NCI-H748 (cell line): ENCODE measurements at regions not wholly inside any gene's neighbourhood (a gene's known extent, or its start where the extent isn't known, plus 50 kb on each side); places are given as distances from the start of the nearest gene placed in this dataset.
A peak's percentile ranks its signal among the peaks of the same experiment; 100 is the strongest.

ENCODE experiments used
- DNase-seq: peaks from one replicate; lab custom pipeline; 2025; ENCODE audit not compliant: unreplicated experiment; lab: John Stamatoyannopoulos, UW

- DNase-seq: peak; percentile 43
Measured at GRCh38 chr2:14297340-14297739, 335.2 kb upstream of the LRATD1 start.

- DNase-seq: no peak
Measured at GRCh38 chr2:14297906-14298305, 334.6 kb upstream of the LRATD1 start.

GRCh38 chr2:14301331-14301730 lies 331.2 kb upstream of the LRATD1 start:
- no peak for DNase-seq

GRCh38 chr2:14303366-14304115 lies 329.0 kb upstream of the LRATD1 start:
- no peak for DNase-seq

GRCh38 chr2:14304326-14304725 lies 328.2 kb upstream of the LRATD1 start:
- DNase-seq: no peak

- DNase-seq: no peak
Measured at GRCh38 chr2:14306268-14306861, 326.2 kb upstream of the LRATD1 start.

GRCh38 chr2:14313341-14313740 lies 319.2 kb upstream of the LRATD1 start:
- no peak for DNase-seq

- DNase-seq: no peak
Measured at GRCh38 chr2:14316594-14316993, 315.9 kb upstream of the LRATD1 start.

GRCh38 chr2:14321357-14321756 lies 311.2 kb upstream of the LRATD1 start:
- no peak for DNase-seq

- no peak for DNase-seq
Measured at GRCh38 chr2:14322306-14322705, 310.2 kb upstream of the LRATD1 start.

- DNase-seq: no peak
Measured at GRCh38 chr2:14324308-14324707, 308.2 kb upstream of the LRATD1 start.

GRCh38 chr2:14330884-14331283 lies 301.6 kb upstream of the LRATD1 start:
- no peak for DNase-seq

- no peak for DNase-seq
Measured at GRCh38 chr2:14336759-14337382, 295.6 kb upstream of the LRATD1 start.

- DNase-seq: peak; percentile 47
Measured at GRCh38 chr2:14340703-14341102, 291.8 kb upstream of the LRATD1 start.

- DNase-seq: no peak
Measured at GRCh38 chr2:14342313-14342712, 290.2 kb upstream of the LRATD1 start.

GRCh38 chr2:14344355-14344754 lies 288.2 kb upstream of the LRATD1 start:
- DNase-seq: no peak

GRCh38 chr2:14348247-14348646 lies 284.3 kb upstream of the LRATD1 start:
- DNase-seq: no peak

- DNase-seq: no peak
Measured at GRCh38 chr2:14350856-14351255, 281.7 kb upstream of the LRATD1 start.

- DNase-seq: no peak
Measured at GRCh38 chr2:14352067-14352466, 280.4 kb upstream of the LRATD1 start.

- DNase-seq: no peak
Measured at GRCh38 chr2:14354231-14354630, 278.3 kb upstream of the LRATD1 start.

GRCh38 chr2:14355102-14355501 lies 277.4 kb upstream of the LRATD1 start:
- no peak for DNase-seq

- no peak for DNase-seq
Measured at GRCh38 chr2:14358339-14358738, 274.2 kb upstream of the LRATD1 start.
